H9 (cell line): ENCODE measurements at regions not wholly inside any gene's neighbourhood (a gene's known extent, or its start where the extent isn't known, plus 50 kb on each side); places are given as distances from the start of the nearest gene placed in this dataset.

Source experiments
- DNase-seq: peaks from one replicate; pipeline ENCODE4 v3.0.0-alpha.2; 2017
- H2AFZ ChIP-seq: one replicate; pipeline ENCODE4 v1.6.1; 2013; ENCODE audit warnings: mild to moderate bottlenecking, low read length, control low read depth, moderate library complexity
- H2AK5ac ChIP-seq: 2 replicates; pipeline ENCODE4 v1.6.1; 2013; ENCODE audit warnings: low read length, control low read depth, mixed read lengths; ENCODE audit not compliant: insufficient read length
- H2BK120ac ChIP-seq: one replicate; pipeline ENCODE4 v1.6.1; 2013; ENCODE audit warnings: low read depth, mild to moderate bottlenecking, low read length, control low read depth, inconsistent platforms; ENCODE audit not compliant: poor library complexity, severe bottlenecking
- H2BK12ac ChIP-seq: 2 replicates; pipeline ENCODE4 v1.6.1; 2013; ENCODE audit warnings: low read length, control low read depth, mixed read lengths, low read depth; ENCODE audit not compliant: insufficient read length
- H2BK15ac ChIP-seq: 2 replicates; pipeline ENCODE4 v1.6.1; 2013; ENCODE audit warnings: low read depth, low read length, control low read depth
- H2BK20ac ChIP-seq: one replicate; pipeline ENCODE4 v1.6.1; 2013; ENCODE audit warnings: low read depth, mild to moderate bottlenecking, low read length, control low read depth, inconsistent platforms; ENCODE audit not compliant: poor library complexity, severe bottlenecking
- H2BK5ac ChIP-seq: 2 replicates; pipeline ENCODE4 v1.6.1; 2013; ENCODE audit warnings: low read length, control low read depth, mixed read lengths; ENCODE audit not compliant: insufficient read length
- H3K14ac ChIP-seq: 2 replicates; pipeline ENCODE4 v1.6.1; 2013; ENCODE audit warnings: low read length, control low read depth; ENCODE audit not compliant: insufficient read depth
- H3K18ac ChIP-seq: 2 replicates; pipeline ENCODE4 v1.6.1; 2013; ENCODE audit warnings: low read depth, mild to moderate bottlenecking, mixed read lengths, low read length, control low read depth; ENCODE audit not compliant: insufficient read length
- H3K23ac ChIP-seq: 2 replicates; pipeline ENCODE4 v1.6.1; 2013; ENCODE audit warnings: low read length, control low read depth, mixed read lengths, low read depth; ENCODE audit not compliant: insufficient read length
- H3K23me2 ChIP-seq: 2 replicates; pipeline ENCODE4 v1.6.1; 2013; ENCODE audit warnings: low read depth, mild to moderate bottlenecking, mixed read lengths, low read length, control low read depth; ENCODE audit not compliant: insufficient read length, poor library complexity, severe bottlenecking
- H3K27ac ChIP-seq: 2 replicates; pipeline ENCODE4 v1.5.1; 2013; ENCODE audit warnings: low read length, control low read depth, mixed read lengths, low read depth; ENCODE audit not compliant: insufficient read length
- H3K27me3 ChIP-seq: 2 replicates; pipeline ENCODE4 v1.6.1; 2013; ENCODE audit warnings: low read length, control low read depth, inconsistent platforms; ENCODE audit not compliant: insufficient read depth
- H3K4ac ChIP-seq: 2 replicates; pipeline ENCODE4 v1.6.1; 2013; ENCODE audit warnings: low read depth, mild to moderate bottlenecking, control low read depth, inconsistent platforms, low read length, moderate library complexity
- H3K4me1 ChIP-seq: 2 replicates; pipeline ENCODE4 v1.6.1; 2013; ENCODE audit warnings: low read length, control low read depth, inconsistent platforms; ENCODE audit not compliant: insufficient read depth
- H3K4me2 ChIP-seq: 2 replicates; pipeline ENCODE4 v1.6.1; 2013; ENCODE audit warnings: low read length, control low read depth, mixed read lengths; ENCODE audit not compliant: insufficient read length, insufficient read depth
- H3K56ac ChIP-seq: 2 replicates; pipeline ENCODE4 v1.6.1; 2013; ENCODE audit warnings: low read depth, mild to moderate bottlenecking, mixed read lengths, low read length, control low read depth; ENCODE audit not compliant: insufficient read length
- H3K79me1 ChIP-seq: 2 replicates; pipeline ENCODE4 v1.6.1; 2013; ENCODE audit warnings: low read depth, mild to moderate bottlenecking, moderate library complexity, low read length, control low read depth, inconsistent platforms; ENCODE audit not compliant: insufficient read depth, poor library complexity, severe bottlenecking
- H3K79me2 ChIP-seq: 2 replicates; pipeline ENCODE4 v1.6.1; 2013; ENCODE audit warnings: low read length, control low read depth, inconsistent platforms; ENCODE audit not compliant: insufficient read depth
- H3K9ac ChIP-seq: 2 replicates; pipeline ENCODE4 v1.6.1; 2013; ENCODE audit warnings: low read length, control low read depth, mixed read lengths; ENCODE audit not compliant: insufficient read length; ENCODE audit errors: extremely low read depth
- H3K9me3 ChIP-seq: one replicate; pipeline ENCODE4 v1.6.1; 2013; ENCODE audit warnings: low read depth, low read length, inconsistent platforms; ENCODE audit not compliant: control insufficient read depth
- H3T11ph ChIP-seq: one replicate; pipeline ENCODE4 v1.6.1; 2013; ENCODE audit warnings: mild to moderate bottlenecking, low read length, control low read depth, inconsistent platforms
- H4K20me1 ChIP-seq: one replicate; pipeline ENCODE4 v1.6.1; 2013; ENCODE audit not compliant: control insufficient read depth, insufficient read length, insufficient read depth
- H4K5ac ChIP-seq: 2 replicates; pipeline ENCODE4 v1.6.1; 2013; ENCODE audit warnings: low read depth, mild to moderate bottlenecking, mixed read lengths, low read length, control low read depth; ENCODE audit not compliant: insufficient read length
- H4K8ac ChIP-seq: replicated peaks from 2 replicates; pipeline ENCODE4 v1.6.1; 2013; ENCODE audit warnings: low read length, control low read depth, mixed read lengths, low read depth; ENCODE audit not compliant: insufficient read length
- H4K91ac ChIP-seq: 2 replicates; pipeline ENCODE4 v1.6.1; 2013; ENCODE audit warnings: low read depth, mild to moderate bottlenecking, moderate library complexity, mixed read lengths, low read length, control low read depth; ENCODE audit not compliant: insufficient read length
- H3K27ac Mint-ChIP-seq, 3 experiments: 2 replicates in 2 of 3; 3 replicates in 1 of 3; pipeline ENCODE4 v1.8.0; 2020 to 2021; ENCODE audit warnings: mixed read lengths in 3 of 3, mild to moderate bottlenecking in 1 of 3, moderate library complexity in 1 of 3
- H3K27me3 Mint-ChIP-seq: 2 replicates; pipeline ENCODE4 v1.8.0; 2021; ENCODE audit warnings: low read depth, mild to moderate bottlenecking, moderate library complexity, mixed read lengths
- H3K36me3 Mint-ChIP-seq, 3 experiments: 2 replicates in 2 of 3; 3 replicates in 1 of 3; pipeline ENCODE4 v1.8.0; 2020 to 2021; ENCODE audit warnings: low read depth in 3 of 3, mixed read lengths in 3 of 3; ENCODE audit not compliant: insufficient read depth in 1 of 3
- H3K4me1 Mint-ChIP-seq, 2 experiments: 2 replicates each; pipeline ENCODE4 v1.8.0; 2020; ENCODE audit warnings: mixed read lengths in 2 of 2
- H3K4me3 Mint-ChIP-seq, 2 experiments: 2 replicates in 1 of 2; 3 replicates in 1 of 2; pipeline ENCODE4 v1.8.0; 2020 to 2021; ENCODE audit warnings: mild to moderate bottlenecking in 2 of 2, mixed read lengths in 2 of 2, moderate library complexity in 1 of 2
- H3K9me3 Mint-ChIP-seq, 2 experiments: 2 replicates in 1 of 2; 3 replicates in 1 of 2; pipeline ENCODE4 v1.8.0; 2020; ENCODE audit warnings: mild to moderate bottlenecking in 2 of 2, mixed read lengths in 2 of 2, moderate library complexity in 1 of 2
- CTCF ChIP-seq: fragments of 200-600 bp; sonication (generic); conservative IDR thresholded peaks from 3 replicates; pipeline ENCODE4 v1.8.0; 2021; ENCODE audit warnings: antibody characterized with exemption, mild to moderate bottlenecking
- WGBS: extraction: QIAGEN DNeasy Blood & Tissue Kit; methylation state at CpG from one replicate; pipeline ENCODE4 v1.1.7; 2013; ENCODE audit warnings: missing lambda C conversion rate, low lambda C conversion rate, mixed read lengths; ENCODE audit not compliant: insufficient read length; ENCODE audit errors: extremely low coverage; 5-methylcytosine and 5-hydroxymethylcytosine counted together

GRCh38 chr17:33944826-33945225 is 310.3 kb upstream of the CCL2 start:
- H2AK5ac ChIP-seq, result no peak overlapping the region
- H3K79me2 ChIP-seq, result no peaks in the 10 kb centered on the region
- no peak overlapping the region for H3K23ac ChIP-seq
- H4K8ac ChIP-seq, result no peak overlapping the region
- no peak overlapping the region for H3K4ac ChIP-seq
- Mint-ChIP-seq H3K4me3 (no peak overlapping the region), H3K27me3 (peaks cover 3% of the 10 kb centered on the region), H3K27ac (no peak overlapping the region), H3K4me1 (peaks cover 0 to 4% of the 10 kb centered on the region in 2 experiments; a peak in 2 of 4 replicates), H3K9me3 (no peaks in the 10 kb centered on the region), H3K36me3 (no peaks in the 10 kb centered on the region)
- H3K4me1 ChIP-seq, result no peaks in the 10 kb centered on the region
- no peak overlapping the region for H2BK5ac ChIP-seq
- no peaks in the 10 kb centered on the region for H3K27me3 ChIP-seq
- no peak overlapping the region for H2BK20ac ChIP-seq
- H2AFZ ChIP-seq, result no peak overlapping the region
- H3K4me2 ChIP-seq, result no peak overlapping the region
- no CpG with 5 or more reads among the region's 2 CpGs for WGBS
- no peaks in the 10 kb centered on the region for H3K23me2 ChIP-seq
- H3K18ac ChIP-seq, result no peak overlapping the region
- H2BK12ac ChIP-seq, result no peak overlapping the region
- H3K9me3 ChIP-seq, result no peaks in the 10 kb centered on the region
- H2BK15ac ChIP-seq, result no peak overlapping the region
- no peak overlapping the region for H4K91ac ChIP-seq
- no peak overlapping the region for H2BK120ac ChIP-seq
- no peak overlapping the region for H3K27ac ChIP-seq
- no peak for DNase-seq
- no peak overlapping the region for H3K9ac ChIP-seq
- no peak overlapping the region for H3K14ac ChIP-seq
- no peak overlapping the region for H3K56ac ChIP-seq
- H3T11ph ChIP-seq, result no peak overlapping the region
- H3K79me1 ChIP-seq, result no peaks in the 10 kb centered on the region
- H4K5ac ChIP-seq, result no peak overlapping the region
- no peak for TF ChIP-seq CTCF
- H4K20me1 ChIP-seq, result no peaks in the 10 kb centered on the region
